Activated CD4-positive, alpha-beta T cell treated with anti-CD3 and anti-CD28 coated beads, Interleukin-2, amount 50 U/mL, for 4 hours (primary cell): ENCODE measurements at regions not wholly inside any gene's neighbourhood (a gene's known extent, or its start where the extent isn't known, plus 50 kb on each side); places are given as distances from the start of the nearest gene placed in this dataset.
A peak's percentile ranks its signal among the peaks of the same experiment; 100 is the strongest.
"Not testable (repeated sequence)": the region's sequence is repeated elsewhere in the genome, so short reads cannot be mapped to it uniquely, and the experiment has no call there.

Experiments
- DNase-seq, 2 experiments: peaks; one replicate each; pipeline ENCODE4 v3.0.0-alpha.2; 2020

- DNase-seq: no peak
Observed at GRCh38 chr2:231644426-231644825, 51.8 kb downstream of the TEX44 start.

DNA sequence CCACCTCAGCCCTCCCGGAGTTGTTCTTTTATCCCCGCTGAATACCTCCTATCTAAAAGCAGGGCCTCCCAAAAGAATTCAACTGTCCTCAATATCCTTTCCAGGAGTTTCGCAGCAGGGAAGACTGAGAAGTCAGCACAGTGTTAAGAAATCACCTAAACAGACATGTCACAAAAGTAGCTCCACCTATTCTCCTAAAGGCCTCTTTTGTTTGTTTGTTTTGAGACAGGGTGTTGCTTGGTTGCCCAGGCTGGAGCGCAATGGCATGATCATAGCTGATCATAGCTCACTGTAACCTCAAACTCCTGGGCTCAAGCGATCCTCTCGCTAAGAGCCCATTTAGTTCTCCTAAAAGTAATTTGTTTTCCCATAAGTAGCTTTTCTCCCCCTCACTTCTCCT lies 53.8 kb downstream of the TEX44 start:
- no peak for DNase-seq

DNA sequence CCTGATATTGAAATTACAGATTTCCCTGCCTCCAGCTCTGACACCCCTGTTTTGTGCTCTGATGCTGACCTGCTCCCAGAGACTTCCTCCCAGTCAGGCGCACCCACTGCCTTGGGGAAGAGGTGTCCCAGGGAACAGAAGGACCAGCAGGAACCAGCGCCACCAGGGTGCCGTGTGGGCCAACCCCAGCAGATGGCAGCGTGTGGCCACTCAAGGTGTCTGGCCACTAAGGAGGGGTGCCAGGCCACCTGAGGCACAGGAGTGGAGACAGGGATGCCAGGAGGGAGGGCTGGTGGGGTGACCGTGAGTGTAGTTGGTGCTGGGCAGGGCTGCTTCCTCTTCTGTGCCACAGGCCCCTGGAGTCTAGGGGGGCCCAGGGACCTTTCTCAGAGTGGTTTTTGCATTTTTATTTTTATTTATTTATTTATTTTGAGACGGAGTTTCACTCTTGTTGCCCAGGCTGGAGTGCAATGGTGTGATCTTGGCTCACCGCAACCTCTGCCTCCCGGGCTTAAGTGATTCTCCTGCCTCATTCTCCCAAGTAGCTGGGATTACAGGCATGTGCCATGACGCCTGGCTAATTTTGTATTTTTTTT lies 56.0 kb downstream of the TEX44 start:
- DNase-seq: peak; percentile 37 to 42

- not testable (repeated sequence) for DNase-seq
Observed at GRCh38 chr2:231651561-231651960, 56.8 kb upstream of the PTMA start.

- DNase-seq: no peak
Observed at GRCh38 chr2:231655488-231655887, 52.8 kb upstream of the PTMA start.

DNA sequence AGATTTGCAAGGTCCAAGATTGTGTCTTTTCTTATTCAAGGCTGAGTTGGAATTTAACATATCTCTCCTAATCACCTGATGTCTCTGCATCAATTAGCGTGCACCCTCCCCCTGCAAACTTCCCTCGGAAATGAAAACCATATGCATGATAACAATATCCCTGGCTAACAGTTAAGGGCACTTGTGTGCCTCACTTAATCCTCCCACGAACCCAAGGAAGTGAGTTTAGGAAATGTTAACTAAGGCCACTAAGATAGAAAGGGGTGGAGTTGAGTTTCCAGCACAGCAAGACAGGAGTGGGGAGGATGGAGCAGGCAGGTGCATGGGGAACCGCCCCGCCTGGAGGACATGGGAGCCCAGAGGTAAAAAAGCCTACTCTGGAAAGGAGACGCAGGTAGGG lies 52.4 kb upstream of the PTMA start:
- no peak for DNase-seq
